ENCODE measurements at regions not wholly inside any gene's neighbourhood (a gene's known extent, or its start where the extent isn't known, plus 50 kb on each side); places are given as distances from the start of the nearest gene placed in this dataset.

DNA sequence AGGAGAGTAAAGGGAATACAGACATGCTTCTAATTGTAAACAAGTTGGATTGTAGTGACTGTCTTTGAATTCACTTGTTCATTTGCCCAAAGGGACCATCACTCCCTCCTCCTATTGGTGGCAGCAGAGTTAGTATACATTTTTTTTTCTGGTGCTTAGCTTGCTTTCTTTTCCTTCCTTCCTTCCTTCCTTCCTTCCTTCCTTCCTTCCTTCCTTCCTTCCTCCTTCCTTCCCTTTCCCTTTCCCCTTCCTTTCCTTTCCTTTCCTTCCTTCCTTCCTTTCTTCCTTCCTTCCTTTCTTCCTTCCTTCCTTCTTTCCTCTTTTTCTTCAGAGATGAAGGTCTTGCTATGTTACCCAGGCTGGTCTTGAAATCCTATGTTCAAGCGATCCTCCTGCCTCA lies 94.8 kb upstream of the ATP6AP2 start:
- POLR2A ChIA-PET: no interaction called here

DNA sequence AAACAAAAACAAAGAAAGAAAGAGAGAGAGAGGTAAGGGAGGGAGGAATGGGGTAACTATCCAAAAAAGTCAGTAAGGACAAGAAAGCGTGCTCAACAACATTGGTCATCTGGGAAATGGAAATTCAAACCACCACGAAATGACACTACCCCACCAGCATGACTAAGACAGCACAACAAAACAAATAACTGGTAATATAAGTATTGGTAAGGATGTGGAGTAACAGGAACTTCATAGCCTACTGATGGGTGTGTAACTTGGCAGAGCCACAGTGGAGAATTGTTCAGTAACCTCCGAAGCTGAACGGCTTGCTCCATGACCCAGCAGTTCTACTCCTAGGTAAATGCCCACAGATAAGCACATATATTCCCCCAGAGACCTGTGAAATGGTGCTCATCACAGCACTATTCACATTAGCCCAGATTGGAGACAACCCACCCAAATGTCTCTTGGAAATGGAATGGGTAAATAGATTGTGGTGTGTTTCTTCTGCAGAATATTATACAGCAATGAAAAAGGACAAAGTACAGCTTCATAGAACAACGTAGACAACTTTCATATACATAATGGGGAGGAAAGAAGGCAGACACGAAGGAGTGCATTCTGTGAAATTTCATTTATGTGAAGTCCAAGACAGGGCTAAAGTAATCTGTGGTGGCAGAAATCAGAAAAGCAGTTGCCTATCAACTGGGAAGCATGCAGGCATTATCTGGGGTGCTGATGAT lies 95.5 kb upstream of the ATP6AP2 start:
- POLR2A ChIA-PET: no interaction called here

More for the DNA sequence above, 94.8 kb upstream of the ATP6AP2 start:
- CTCF ChIA-PET: no interaction called here

DNA sequence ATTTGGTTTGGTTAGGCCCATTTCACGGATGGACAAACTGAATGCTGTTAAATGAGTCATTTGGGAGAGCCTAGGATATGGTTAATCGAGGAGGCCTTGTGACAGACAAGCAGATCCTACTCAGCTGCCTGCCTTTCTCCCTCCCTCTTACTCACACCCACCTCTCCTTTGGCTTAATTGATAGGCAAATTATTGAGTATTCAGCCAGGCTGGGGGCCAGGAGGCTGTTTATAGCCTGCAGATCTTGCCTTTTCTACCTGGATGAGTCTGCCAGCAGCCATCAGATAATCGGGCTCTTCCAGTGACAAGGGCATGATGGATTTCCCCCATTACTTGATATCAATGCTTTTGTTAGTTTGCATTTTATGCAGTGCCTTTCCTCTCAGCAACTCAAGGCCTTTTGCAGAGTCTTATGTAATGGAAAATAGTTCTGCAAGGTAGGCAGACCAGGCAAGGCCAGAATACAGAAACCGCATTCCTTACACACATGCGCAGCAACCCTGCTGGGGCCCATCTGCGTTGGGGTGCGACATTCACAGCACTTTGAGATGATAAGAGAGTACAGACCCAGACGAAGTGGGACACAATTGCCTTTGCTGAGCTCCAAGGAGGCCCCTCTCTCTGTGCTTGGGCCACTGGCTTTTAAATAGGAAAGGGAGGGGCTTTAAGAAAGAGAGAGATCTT lies 96.2 kb upstream of the ATP6AP2 start:
- CTCF ChIA-PET: no interaction called here
- POLR2A ChIA-PET: no interaction called here

More for the DNA sequence above, 95.5 kb upstream of the ATP6AP2 start:
- CTCF ChIA-PET: no interaction called here

DNA sequence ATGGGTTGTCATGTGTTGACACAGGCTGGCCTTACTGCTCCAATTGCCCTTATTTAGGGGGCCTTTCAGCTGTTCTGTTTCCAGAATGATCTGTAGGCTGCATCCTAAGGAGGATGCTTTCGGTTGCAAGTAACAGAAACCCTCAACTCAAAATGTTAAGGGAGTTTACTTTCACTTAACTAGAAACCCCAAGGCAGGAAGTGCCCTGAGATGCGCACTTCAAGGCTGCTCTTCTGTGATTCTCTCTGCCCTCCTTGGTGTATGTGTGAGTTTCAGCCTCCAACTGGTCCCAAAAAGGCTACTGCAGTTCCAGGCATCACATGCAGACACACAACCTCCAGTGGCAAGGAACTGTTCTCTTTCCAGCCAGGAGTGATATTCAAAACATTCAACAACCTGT lies 97.3 kb upstream of the ATP6AP2 start:
- ChIA-PET CTCF (no interaction called here), POLR2A (no interaction called here)

DNA sequence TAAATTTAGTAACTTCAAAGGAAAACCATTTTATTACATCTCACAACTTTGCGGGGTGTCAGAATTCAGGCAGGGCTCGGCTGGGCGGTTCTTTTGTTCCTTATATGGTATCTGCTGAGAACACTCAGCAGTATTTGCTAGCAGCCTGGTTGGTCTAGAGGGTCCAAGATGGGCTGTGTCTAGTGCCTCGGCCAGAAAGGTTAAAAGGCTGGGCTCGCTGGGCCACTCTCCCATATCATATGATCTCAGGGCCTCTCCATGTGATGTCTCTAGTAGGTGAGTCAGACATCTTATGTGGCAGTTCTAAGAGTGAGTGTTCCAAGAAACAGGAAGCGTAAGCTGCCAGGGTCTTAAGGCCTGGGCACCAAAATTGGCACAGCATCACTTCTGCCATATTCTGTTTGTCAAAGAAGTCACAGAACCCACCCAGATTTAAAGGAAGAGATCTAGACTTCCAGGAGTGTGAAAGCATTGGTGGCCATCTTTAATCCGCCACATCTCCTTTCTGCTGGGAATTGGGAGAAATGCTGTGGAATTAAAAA lies 100.9 kb upstream of the ATP6AP2 start:
- ChIA-PET CTCF (no interaction called here), POLR2A (no interaction called here)

DNA sequence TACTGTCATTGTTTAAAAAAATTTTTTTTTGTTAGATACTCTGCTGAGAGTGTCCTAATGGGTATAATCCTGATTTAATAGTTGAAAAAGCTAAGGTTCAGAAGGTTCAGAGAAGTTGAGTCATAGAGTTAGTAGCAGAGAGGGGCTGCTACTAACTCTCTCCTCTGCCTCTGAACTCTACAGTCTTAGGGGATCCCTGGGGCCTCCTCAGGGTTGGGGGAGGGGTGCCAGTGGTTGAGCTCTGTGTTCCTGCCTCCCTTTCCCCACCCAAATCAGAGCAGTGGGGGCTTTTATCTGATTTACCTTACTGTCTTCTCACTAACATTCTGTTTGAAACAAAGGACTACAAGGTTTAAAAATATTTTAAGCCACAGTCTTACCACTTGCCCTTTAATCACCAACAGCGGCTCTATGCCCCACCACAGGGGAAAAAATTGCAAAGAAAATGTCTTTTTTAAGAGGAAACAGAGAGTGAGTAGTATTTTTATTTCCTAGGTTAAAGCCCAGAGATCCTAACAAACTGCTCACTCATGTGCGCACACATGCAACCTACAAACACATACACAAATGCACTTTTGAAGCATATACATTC lies 102.2 kb upstream of the ATP6AP2 start:
- POLR2A ChIA-PET: no interaction called here
- CTCF ChIA-PET: no interaction called here

DNA sequence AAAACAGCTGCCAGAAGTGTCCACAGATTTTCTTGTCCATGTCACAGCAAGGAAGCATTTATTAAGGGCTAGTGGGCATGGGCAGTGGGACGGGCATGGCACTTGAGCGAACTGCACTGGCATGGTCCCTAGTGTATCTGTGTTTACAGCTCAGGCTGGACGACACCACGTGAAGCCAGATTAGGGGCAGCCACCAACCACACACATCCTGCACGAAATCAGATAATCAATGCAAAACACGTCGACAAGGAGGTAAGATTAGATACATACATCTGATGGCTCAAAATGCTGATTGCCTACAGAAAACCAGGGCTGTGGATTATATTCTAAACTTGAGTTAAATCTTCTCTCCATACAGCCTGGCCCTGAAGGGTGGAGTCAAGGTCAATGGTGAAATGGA lies 103.8 kb upstream of the ATP6AP2 start:
- ChIA-PET POLR2A (no interaction called here), CTCF (no interaction called here)

DNA sequence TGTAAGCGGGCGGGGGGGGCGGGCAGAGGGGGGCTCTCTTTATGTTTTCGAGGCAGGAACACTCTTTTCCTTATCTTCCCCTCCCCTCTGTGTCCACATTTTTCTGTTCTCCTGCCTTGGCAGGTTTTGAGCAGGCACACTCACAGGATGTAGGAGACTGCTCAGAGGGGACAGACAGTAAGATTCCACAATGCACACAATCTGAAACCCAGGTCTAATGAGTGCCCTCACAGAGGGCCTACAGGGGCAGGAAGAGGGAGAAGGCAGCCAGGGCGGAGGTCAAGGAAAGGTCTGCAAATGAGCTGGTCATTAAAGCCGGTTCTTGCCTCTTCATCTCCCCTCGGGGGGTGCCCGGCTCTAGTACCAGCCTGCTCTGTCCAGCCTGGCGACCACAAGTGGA lies 106.1 kb upstream of the ATP6AP2 start:
- CTCF ChIA-PET: no interaction called here
- POLR2A ChIA-PET: no interaction called here

DNA sequence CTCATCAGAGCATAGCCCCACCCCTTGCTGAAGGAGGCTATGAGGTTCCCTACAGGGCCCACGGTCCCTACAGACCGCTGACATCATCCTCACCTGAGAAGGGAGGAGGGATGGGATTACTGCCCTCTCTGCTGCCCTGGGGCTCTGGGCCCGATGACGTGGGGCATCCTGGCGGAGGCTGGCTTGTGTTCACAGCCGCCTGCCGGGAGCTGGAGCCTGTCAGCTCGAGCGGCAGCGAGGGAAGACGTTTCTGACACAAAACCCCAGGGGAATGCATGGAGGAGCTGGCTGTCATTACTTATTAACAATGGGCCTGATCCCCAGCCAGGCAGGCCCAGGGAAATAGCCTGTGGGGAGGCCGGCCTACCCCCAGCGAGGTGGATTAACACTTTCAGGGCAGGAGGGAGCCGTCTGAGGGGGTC lies 106.6 kb upstream of the ATP6AP2 start:
- CTCF ChIA-PET: no interaction called here

DNA sequence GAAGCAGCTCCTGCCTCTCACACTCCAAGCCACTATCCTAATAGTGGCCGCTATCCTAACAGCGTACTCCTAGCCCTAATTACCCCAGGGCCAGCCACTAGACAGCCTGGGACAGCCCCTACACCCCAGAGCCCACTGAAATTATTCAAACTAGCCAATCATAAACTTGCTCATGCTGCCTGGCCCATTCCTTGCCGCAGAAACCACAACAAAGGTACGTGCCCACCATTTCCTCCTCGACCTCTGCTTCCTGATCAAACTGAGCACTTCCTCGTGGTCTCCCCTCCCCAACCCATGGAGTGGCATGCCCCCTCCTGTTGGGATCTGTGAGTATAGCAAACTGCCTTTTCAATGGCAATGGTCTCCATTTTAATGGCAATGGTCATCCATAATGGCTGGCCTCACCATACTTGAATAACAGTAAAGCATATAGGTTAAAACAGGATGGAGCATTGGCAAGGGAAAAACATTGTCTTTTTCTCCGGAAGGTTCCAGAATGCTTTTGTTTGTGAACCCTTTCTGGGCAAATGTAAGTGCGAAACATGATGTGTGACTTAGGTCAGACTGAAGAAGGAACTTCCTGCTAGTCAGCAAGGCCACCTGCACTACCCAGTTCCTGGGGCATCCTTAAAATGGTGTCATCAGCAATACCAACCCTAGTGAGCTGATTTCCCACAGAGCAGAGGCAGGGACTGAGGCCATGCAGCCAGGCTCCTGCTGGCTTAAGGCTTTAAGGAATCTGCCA lies 107.1 kb upstream of the ATP6AP2 start:
- ChIA-PET POLR2A (no interaction called here), CTCF (no interaction called here)

More for the DNA sequence above, 106.6 kb upstream of the ATP6AP2 start:
- POLR2A ChIA-PET: no interaction called here

DNA sequence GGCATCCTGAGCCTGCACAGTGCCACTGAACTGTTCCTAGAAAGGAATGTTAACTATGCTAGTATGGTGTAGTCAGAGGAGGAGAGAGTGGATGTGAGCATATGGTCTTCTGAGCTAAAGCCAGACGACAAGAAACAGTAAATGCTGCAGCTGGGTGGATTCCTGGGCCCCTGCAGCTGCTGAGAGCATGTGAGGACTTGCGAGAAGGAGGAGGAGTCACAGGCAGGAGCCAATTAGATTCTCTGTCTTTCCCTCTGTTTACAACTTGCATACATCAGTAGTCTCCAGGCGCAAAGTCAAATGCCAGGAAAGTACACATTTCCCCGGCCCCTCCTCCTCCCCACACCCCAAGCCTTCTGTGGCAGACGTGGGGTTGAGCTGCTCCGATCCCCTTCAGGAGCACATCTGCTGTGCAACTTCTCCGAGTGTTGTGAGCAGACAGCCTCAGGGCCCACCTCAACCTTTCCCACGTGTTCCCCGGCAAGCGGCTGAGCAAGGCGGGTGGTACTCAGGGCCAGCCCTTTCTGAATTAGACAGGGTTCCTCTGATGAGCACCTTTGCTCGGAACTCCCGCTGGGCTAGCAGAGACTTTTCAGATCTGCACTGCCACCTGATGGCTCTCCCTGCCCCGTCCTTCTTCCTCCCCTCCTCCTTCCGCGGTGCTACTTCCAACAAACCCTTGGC lies 108.7 kb upstream of the ATP6AP2 start:
- ChIA-PET CTCF (no interaction called here), POLR2A (no interaction called here)

DNA sequence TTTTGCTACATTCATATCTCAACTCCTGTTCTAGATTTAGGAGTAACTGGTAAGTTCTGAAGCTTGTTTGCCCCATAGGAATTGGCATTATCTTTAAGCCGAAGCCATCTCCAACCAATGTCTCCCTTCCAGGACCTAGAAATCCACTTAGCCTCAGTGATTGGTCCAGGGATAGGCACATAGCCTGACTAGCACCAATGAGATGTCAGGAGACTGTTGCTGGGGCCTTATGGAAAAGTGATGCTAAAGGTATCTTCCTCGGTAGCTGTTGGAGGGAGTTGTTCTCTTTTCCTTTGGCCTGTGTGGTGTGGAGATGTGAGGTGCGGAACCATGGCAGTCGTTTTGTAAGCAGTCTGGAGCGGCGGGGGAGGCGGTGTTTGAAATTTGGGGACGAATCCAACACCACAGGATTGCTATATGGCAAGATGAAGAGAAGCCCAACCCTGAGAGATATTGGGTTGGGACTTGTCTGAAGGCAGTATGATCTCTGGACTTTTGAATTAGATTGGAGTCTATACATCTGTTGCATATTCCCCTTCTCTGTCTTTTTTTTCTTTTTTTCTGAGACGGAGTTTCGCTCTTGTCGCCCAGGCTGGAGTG lies 109.8 kb upstream of the ATP6AP2 start:
- CTCF ChIA-PET: no interaction called here

DNA sequence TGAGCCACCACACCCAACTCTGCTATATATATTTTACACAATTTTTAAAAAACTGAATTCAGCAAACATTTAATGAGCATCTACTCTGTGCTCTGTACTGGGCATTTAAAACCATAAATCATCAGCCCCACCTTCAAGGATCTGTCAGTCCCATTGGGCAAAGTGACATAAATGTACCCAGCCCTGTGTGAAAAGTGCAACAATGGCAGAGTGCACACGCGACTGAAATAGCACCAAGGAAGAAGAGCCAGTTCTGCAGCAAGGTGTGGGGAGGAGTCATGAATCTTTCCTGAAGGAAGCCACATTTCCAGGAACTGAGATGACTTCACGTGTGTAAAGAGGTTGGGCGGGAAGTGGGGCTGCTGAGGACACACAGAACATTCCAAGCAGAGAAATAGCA lies 111.5 kb upstream of the ATP6AP2 start:
- CTCF ChIA-PET: no interaction called here
- POLR2A ChIA-PET: no interaction called here

More for the DNA sequence above, 109.8 kb upstream of the ATP6AP2 start:
- POLR2A ChIA-PET: no interaction called here

DNA sequence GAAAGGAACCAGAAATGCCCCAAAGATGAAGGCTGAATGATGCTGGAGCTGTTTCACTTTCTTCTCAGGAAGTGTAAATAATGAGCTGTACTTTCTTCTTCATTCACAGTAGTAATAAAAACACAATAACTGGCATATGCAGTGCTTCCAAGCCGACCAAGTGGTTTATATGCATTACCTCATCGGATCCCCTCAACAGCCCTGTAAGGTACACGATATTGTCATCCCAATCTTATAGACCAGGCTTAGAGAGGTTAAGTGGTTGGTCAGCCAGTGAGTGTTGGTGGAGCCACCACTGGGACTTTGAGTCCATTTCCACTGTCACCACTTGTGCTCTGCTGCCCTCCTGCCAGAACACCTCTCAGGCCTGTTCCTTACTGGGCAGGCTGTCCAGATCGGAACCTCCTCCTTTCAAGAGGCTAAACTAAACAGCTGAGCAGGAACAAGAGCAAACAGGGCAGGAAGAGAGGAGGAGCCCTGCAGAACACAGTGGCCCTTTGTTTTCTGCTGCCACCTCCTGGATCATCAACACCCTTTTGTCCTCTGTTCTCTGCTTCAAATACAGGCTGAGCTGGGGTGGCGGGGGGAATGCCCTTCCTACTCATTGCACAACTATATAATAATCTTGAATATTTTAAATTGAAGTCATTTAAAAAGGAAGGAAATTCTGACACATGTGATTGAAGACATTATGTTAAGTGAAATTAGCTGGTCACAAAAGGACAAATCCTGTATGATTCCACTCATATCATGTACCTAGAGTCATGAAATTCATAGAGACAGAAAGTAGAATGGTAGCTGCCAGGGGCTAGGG lies 112.5 kb upstream of the ATP6AP2 start:
- ChIA-PET CTCF (no interaction called here), POLR2A (no interaction called here)

DNA sequence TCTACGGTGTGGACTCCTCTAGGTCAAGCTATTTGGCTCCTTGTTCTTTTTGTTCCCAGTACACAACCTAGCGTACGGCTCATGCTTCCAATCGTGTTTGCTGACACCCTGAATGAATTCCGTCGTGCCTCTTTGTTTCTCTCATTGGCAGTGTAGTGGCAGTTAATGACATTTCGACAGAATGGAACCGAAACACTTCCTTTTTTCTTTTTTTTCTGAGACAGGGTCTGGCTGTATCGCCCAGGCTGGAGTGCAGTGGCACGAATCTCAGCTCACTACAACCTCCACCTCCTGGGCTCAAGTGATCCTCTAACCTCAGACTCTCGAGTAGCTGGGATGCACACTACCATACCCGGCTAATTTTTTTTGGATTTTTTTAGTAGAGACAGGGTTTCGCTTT lies 113.3 kb upstream of the ATP6AP2 start:
- POLR2A ChIA-PET: no interaction called here

DNA sequence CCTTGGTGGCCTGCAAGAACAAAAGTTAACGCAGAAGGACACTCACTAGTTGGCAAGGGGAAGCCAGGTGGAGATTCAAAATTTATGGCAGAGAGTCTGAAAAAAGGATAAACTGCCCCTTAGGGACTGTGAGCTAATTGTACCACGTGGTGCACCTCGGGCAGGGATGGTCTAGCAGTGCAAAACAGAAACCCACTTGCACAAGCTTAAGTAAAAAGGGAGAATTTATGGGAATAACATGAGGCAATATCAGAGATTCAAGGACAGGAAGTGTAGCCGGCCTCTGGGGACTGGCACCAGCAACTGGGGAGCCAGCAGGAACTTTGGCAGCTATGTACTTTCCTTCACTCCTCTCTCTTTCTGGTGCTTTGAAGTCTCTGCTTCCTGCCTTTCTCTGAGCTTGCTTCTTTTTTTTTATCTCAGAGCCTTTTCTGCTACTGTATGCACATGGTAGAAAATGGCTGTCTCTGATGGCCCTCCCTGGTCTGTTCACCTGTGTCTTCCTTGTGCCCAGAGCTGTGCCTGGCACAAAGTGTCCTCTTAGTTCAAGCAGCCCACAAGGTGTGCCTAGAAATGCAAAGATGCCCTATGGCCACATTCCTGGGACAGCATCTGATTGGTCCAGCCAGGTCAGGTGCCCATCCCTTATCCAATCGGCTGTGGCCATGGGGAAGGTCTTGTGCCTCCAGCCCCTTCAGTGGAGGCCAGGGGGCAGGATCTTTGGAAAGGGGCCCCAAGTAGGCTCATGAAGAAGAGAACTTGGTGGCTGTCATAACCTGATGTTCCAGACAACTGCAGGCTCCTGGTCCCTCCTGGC lies 114.8 kb upstream of the ATP6AP2 start:
- CTCF ChIA-PET: no interaction called here
- POLR2A ChIA-PET: no interaction called here

More for the DNA sequence above, 113.3 kb upstream of the ATP6AP2 start:
- CTCF ChIA-PET: no interaction called here

DNA sequence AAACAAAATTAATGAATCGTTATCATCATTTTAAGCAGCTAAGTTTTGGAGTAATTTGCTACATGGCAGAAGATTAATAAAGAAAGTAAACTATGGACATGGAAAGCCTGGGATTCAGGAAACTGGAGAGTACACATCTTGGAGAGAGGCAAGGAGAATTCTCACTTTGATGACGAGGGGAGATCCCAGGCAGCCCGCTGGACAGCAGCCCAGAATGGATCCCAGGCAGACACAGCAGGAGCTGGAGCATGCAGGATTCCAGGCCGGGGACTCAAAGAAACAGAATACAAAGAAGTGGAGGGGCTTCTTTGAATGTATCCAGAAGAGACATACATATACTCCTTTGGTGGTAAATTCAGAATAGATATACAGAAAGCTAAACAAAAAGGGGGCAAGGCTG lies 118.0 kb upstream of the ATP6AP2 start:
- ChIA-PET CTCF (no interaction called here), POLR2A (no interaction called here)

DNA sequence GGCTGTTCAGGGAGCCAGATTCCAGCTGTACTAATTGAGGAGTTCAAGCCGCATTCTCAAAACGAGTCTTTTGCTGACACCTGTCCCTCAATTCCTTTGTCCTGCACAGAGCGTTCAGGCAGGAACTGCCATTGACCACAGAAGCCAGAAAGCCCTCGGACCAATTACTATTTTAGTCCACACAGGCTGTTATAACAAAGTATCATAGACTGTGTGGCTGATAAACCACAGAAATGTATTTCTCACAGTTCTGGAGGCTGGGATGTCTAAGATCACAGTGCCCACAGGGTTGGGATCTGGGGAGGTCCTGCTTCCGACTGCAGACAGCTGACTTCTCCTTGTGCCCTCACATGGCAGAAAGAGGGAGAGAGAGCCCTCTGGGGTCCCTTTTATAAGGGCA lies 119.8 kb upstream of the ATP6AP2 start:
- POLR2A ChIA-PET: no interaction called here
- CTCF ChIA-PET: no interaction called here
